Neural cell (in vitro differentiated cells): ENCODE measurements at regions not wholly inside any gene's neighbourhood (a gene's known extent, or its start where the extent isn't known, plus 50 kb on each side); places are given as distances from the start of the nearest gene placed in this dataset.

Experiments
- POLR2AphosphoS5 ChIP-seq: IDR thresholded peaks from 2 replicates; pipeline ENCODE4 v1.6.1; 2012
- RAD21 ChIP-seq: fragments of 450-650 bp; conservative IDR thresholded peaks from 2 replicates; pipeline ENCODE4 v1.6.1; 2014; ENCODE audit warnings: antibody characterized with exemption, mild to moderate bottlenecking, moderate library complexity

DNA sequence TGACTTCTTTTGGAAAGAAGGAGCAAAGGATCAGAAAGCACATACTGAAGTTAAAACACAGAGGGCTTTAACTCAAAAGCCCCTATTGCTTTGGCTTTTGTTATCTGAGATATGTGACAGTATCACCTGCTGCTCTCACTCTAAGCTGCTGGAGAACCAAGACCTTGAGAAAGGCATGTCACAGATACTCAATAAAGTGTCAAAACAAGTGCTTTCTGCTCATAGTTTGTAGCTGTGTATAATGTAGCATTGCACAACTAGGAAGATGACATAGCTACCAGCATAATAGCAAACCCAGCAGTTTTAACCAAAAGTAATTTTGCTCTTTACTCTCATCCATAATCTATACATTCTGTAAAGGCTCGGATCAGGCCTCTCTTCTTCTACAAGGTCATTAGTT is 159.6 kb downstream of the LHFPL1 start:
- TF ChIP-seq POLR2AphosphoS5 (peak; percentile 50), RAD21 (no peak)
